ENCODE measurements at regions not wholly inside any gene's neighbourhood (a gene's known extent, or its start where the extent isn't known, plus 50 kb on each side); places are given as distances from the start of the nearest gene placed in this dataset.

- TF ChIP-seq POLR2A (IDR thresholded peaks at IDR 0.05): no peak
- TF ChIP-seq CTCF (IDR thresholded peaks at IDR 0.05): no peak
Observed at GRCh38 chr11:87460279-87460678, 422.5 kb downstream of the TMEM135 start.

Data from lower leg skin (tissue), 3 donors.